ENCODE measurements at regions not wholly inside any gene's neighbourhood (a gene's known extent, or its start where the extent isn't known, plus 50 kb on each side); places are given as distances from the start of the nearest gene placed in this dataset.

DNA sequence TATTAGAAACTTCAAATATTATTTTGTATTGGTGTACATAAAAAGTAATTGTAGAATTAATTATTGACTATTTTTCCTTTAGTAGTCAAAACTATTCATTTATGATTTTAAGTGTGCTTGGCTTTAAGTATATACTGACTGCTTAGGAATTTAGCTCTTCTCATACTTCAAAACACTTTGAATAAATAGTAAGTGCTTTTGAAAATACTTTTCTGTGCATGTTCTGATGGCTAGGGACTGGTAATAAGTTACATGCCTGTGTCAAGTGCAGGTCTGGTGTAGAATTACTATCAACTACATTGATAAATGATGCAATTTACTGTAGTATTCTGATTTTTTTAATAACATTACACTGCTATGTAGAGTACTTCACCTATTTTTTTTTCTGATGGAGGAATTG is 397.6 kb upstream of the SGO1 start (continued):
- TF ChIP-seq, protein P1, sequence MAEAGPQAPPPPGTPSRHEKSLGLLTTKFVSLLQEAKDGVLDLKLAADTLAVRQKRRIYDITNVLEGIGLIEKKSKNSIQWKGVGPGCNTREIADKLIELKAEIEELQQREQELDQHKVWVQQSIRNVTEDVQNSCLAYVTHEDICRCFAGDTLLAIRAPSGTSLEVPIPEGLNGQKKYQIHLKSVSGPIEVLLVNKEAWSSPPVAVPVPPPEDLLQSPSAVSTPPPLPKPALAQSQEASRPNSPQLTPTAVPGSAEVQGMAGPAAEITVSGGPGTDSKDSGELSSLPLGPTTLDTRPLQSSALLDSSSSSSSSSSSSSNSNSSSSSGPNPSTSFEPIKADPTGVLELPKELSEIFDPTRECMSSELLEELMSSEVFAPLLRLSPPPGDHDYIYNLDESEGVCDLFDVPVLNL (IDR thresholded peaks at IDR 0.05; ENCODE audit: low read depth, low read length) = no peak
- TF ChIP-seq YBX1 (IDR thresholded peaks at IDR 0.05) (no peak), SMAD5 (IDR thresholded peaks at IDR 0.05; ENCODE audit: low read depth) (no peak), ZNF384 (IDR thresholded peaks at IDR 0.05; ENCODE audit: borderline replicate concordance, low read depth, low read length) (no peak)

DNA sequence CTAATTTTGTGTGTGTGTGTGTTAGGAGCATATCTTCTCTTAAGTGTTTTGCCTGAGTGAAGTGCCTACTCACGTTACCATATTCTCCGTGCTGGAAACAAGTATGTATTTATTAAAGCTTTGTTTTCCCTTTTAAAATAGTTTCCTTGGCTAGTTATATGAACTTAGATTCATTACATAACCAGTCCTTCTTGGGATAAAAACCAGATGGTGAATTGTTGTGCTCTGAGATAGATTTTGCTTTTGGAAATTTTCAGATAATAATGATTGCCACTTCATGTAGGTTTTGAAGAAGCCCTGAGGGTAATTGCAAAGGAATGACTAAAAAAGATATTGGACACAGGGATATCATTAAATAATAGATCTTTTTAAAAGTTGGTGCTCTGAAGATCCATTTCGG is 390.2 kb upstream of the SGO1 start:
- TF ChIP-seq EP300 (IDR thresholded peaks at IDR 0.05; ENCODE audit: borderline replicate concordance in 1 of 2, control insufficient read depth in 1 of 2, low read depth in 2 of 2, low read length in 2 of 2) = no peak
- TF ChIP-seq RB1 (IDR thresholded peaks at IDR 0.05; ENCODE audit: borderline replicate concordance) = no peak
- TF ChIP-seq, protein P2, sequence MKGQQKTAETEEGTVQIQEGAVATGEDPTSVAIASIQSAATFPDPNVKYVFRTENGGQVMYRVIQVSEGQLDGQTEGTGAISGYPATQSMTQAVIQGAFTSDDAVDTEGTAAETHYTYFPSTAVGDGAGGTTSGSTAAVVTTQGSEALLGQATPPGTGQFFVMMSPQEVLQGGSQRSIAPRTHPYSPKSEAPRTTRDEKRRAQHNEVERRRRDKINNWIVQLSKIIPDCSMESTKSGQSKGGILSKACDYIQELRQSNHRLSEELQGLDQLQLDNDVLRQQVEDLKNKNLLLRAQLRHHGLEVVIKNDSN (IDR thresholded peaks at IDR 0.05; ENCODE audit: borderline replicate concordance, extremely low read length, insufficient read depth, low read depth, low read length) = no peak
- no peak for TF ChIP-seq LARP7 (IDR thresholded peaks at IDR 0.05)
- TF ChIP-seq, protein P1 (IDR thresholded peaks at IDR 0.05; ENCODE audit: low read depth, low read length) = no peak
- no peak for TF ChIP-seq HDAC2 (IDR thresholded peaks at IDR 0.05)
- TF ChIP-seq HDAC6 (IDR thresholded peaks at IDR 0.05; ENCODE audit: unreplicated experiment) = no peak
- no peak for TF ChIP-seq SREBF2 (IDR thresholded peaks at IDR 0.05; ENCODE audit: low read length)
- no peak for TF ChIP-seq SREBF1 (IDR thresholded peaks at IDR 0.05; ENCODE audit: low read length)
- no peak for TF ChIP-seq NR2F1 (conservative IDR thresholded peaks at IDR 0.05)
- TF ChIP-seq, protein P3, sequence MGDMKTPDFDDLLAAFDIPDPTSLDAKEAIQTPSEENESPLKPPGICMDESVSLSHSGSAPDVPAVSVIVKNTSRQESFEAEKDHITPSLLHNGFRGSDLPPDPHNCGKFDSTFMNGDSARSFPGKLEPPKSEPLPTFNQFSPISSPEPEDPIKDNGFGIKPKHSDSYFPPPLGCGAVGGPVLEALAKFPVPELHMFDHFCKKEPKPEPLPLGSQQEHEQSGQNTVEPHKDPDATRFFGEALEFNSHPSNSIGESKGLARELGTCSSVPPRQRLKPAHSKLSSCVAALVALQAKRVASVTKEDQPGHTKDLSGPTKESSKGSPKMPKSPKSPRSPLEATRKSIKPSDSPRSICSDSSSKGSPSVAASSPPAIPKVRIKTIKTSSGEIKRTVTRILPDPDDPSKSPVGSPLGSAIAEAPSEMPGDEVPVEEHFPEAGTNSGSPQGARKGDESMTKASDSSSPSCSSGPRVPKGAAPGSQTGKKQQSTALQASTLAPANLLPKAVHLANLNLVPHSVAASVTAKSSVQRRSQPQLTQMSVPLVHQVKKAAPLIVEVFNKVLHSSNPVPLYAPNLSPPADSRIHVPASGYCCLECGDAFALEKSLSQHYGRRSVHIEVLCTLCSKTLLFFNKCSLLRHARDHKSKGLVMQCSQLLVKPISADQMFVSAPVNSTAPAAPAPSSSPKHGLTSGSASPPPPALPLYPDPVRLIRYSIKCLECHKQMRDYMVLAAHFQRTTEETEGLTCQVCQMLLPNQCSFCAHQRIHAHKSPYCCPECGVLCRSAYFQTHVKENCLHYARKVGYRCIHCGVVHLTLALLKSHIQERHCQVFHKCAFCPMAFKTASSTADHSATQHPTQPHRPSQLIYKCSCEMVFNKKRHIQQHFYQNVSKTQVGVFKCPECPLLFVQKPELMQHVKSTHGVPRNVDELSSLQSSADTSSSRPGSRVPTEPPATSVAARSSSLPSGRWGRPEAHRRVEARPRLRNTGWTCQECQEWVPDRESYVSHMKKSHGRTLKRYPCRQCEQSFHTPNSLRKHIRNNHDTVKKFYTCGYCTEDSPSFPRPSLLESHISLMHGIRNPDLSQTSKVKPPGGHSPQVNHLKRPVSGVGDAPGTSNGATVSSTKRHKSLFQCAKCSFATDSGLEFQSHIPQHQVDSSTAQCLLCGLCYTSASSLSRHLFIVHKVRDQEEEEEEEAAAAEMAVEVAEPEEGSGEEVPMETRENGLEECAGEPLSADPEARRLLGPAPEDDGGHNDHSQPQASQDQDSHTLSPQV (IDR thresholded peaks at IDR 0.05) = no peak
- no peak for TF ChIP-seq RBBP5 (conservative IDR thresholded peaks at IDR 0.05)
- no peak for TF ChIP-seq SP1 (IDR thresholded peaks at IDR 0.05; ENCODE audit: low read depth, low read length)
- no peak for TF ChIP-seq YBX1 (IDR thresholded peaks at IDR 0.05)
- TF ChIP-seq CBX3 (IDR thresholded peaks at IDR 0.05; ENCODE audit: borderline replicate concordance, low read depth) = no peak
- Histone ChIP-seq H3K4me3 (no peak overlapping the region), H3K79me2 (ENCODE audit: control insufficient read depth, insufficient read depth, low read length) (no peaks in the 10 kb centered on the region), H3K27ac (ENCODE audit: control insufficient read depth, insufficient read depth) (no peak overlapping the region), H3K9me3 (replicated peaks; ENCODE audit: control insufficient read depth, insufficient read depth, low read length) (no peaks in the 10 kb centered on the region), H2AFZ (ENCODE audit: control insufficient read depth, low read depth, low read length) (no peak overlapping the region), H4K20me1 (ENCODE audit: control insufficient read depth, insufficient read depth) (no peaks in the 10 kb centered on the region), H3K4me1 (ENCODE audit: control insufficient read depth, insufficient read depth, low read length) (no peaks in the 10 kb centered on the region), H3K9ac (ENCODE audit: control insufficient read depth, insufficient read depth, low read length) (no peak overlapping the region), H3K36me3 (ENCODE audit: control insufficient read depth in 2 of 2, insufficient read depth in 2 of 2, low read length in 1 of 2) (no peaks in the 10 kb centered on the region), H3K4me2 (ENCODE audit: control insufficient read depth, insufficient read depth) (no peak overlapping the region), H3K27me3 (replicated peaks in 1 of 2; ENCODE audit: control insufficient read depth in 2 of 2, insufficient read depth in 2 of 2, low read length in 1 of 2) (no peaks in the 10 kb centered on the region)
- ChIA-PET POLR2A (no interaction called here), CTCF (no interaction called here), SMC1A (ENCODE audit: uncharacterized antibody, unreplicated experiment) (interaction anchor here (1.1 kb wide), 1 partner anchor 40 kb away, joined by 3 read pairs; no protein-coding TSS in a partner anchor), RAD21 (ENCODE audit: unreplicated experiment) (no interaction called here)
- DNase-seq (ENCODE audit: low read depth, low spot score) (no peak), ATAC-seq (no peak), FAIRE-seq (no peak)
- in situ Hi-C loops (cut with MboI) = no loop called here
- BruUV-seq (replicated peaks) = no TSS peak
- WGBS (ENCODE audit: insufficient coverage, insufficient replicate concordance, low lambda C conversion rate, missing lambda C conversion rate) = 26% methylated on average over 3 of the region's 3 CpGs
- intact Hi-C loops (cut with micrococcal nuclease; ENCODE audit: unreplicated experiment) = no loop called here
